ENCODE measurements at regions not wholly inside any gene's neighbourhood (a gene's known extent, or its start where the extent isn't known, plus 50 kb on each side); places are given as distances from the start of the nearest gene placed in this dataset.

- H3K27me3 Mint-ChIP-seq (ENCODE audit: insufficient read depth, low read depth, poor library complexity), result peaks cover 3% of the 10 kb centered on the region
- Histone ChIP-seq H3K27ac (ENCODE audit: low read depth) (no peak overlapping the region), H3K27me3 (ENCODE audit: insufficient read depth) (no peaks in the 10 kb centered on the region), H3K4me2 (no peak overlapping the region), H3K79me2 (replicated peaks; ENCODE audit: insufficient read depth) (no peaks in the 10 kb centered on the region), H2AFZ (no peak overlapping the region), H3K36me3 (ENCODE audit: insufficient read depth) (no peaks in the 10 kb centered on the region), H3F3A (replicated peaks; ENCODE audit: low read depth) (no peaks in the 10 kb centered on the region), H3K4me1 (ENCODE audit: insufficient read depth) (no peaks in the 10 kb centered on the region), H3K9me2 (ENCODE audit: insufficient read depth) (peaks cover 7% of the 10 kb centered on the region; the same call in 1 of the 2 replicates), H4K20me1 (replicated peaks; ENCODE audit: insufficient read depth) (no peaks in the 10 kb centered on the region), H3K4me3 (no peak overlapping the region)
- ATAC-seq, result no peak
- no peak for TF ChIP-seq EZH2 (IDR thresholded peaks at IDR 0.05; ENCODE audit: low read depth, unreplicated experiment)
- no peak for TF ChIP-seq REST (IDR thresholded peaks at IDR 0.05; ENCODE audit: unreplicated experiment)
- TF ChIP-seq CTCF (conservative IDR thresholded peaks at IDR 0.05; ENCODE audit: low read depth in 2 of 2), result no peak
- no peak for TF ChIP-seq ZNF331 (CRISPR knock-in tag; IDR thresholded peaks at IDR 0.05; ENCODE audit: low read depth)
- TF ChIP-seq POLR2AphosphoS5 (IDR thresholded peaks at IDR 0.05; ENCODE audit: low read depth), result no peak
- no peak for TF ChIP-seq EZH2phosphoT487 (IDR thresholded peaks at IDR 0.05; ENCODE audit: unreplicated experiment)
- TF ChIP-seq STAT1 (IDR thresholded peaks at IDR 0.05; ENCODE audit: unreplicated experiment), result no peak
- TF ChIP-seq, protein P1, sequence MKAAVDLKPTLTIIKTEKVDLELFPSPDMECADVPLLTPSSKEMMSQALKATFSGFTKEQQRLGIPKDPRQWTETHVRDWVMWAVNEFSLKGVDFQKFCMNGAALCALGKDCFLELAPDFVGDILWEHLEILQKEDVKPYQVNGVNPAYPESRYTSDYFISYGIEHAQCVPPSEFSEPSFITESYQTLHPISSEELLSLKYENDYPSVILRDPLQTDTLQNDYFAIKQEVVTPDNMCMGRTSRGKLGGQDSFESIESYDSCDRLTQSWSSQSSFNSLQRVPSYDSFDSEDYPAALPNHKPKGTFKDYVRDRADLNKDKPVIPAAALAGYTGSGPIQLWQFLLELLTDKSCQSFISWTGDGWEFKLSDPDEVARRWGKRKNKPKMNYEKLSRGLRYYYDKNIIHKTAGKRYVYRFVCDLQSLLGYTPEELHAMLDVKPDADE (IDR thresholded peaks at IDR 0.05), result no peak
- no peak for TF ChIP-seq ZNF114 (CRISPR knock-in tag; IDR thresholded peaks at IDR 0.05)
- TF ChIP-seq JUNB (IDR thresholded peaks at IDR 0.05; ENCODE audit: unreplicated experiment), result no peak
- TF ChIP-seq, protein P2, sequence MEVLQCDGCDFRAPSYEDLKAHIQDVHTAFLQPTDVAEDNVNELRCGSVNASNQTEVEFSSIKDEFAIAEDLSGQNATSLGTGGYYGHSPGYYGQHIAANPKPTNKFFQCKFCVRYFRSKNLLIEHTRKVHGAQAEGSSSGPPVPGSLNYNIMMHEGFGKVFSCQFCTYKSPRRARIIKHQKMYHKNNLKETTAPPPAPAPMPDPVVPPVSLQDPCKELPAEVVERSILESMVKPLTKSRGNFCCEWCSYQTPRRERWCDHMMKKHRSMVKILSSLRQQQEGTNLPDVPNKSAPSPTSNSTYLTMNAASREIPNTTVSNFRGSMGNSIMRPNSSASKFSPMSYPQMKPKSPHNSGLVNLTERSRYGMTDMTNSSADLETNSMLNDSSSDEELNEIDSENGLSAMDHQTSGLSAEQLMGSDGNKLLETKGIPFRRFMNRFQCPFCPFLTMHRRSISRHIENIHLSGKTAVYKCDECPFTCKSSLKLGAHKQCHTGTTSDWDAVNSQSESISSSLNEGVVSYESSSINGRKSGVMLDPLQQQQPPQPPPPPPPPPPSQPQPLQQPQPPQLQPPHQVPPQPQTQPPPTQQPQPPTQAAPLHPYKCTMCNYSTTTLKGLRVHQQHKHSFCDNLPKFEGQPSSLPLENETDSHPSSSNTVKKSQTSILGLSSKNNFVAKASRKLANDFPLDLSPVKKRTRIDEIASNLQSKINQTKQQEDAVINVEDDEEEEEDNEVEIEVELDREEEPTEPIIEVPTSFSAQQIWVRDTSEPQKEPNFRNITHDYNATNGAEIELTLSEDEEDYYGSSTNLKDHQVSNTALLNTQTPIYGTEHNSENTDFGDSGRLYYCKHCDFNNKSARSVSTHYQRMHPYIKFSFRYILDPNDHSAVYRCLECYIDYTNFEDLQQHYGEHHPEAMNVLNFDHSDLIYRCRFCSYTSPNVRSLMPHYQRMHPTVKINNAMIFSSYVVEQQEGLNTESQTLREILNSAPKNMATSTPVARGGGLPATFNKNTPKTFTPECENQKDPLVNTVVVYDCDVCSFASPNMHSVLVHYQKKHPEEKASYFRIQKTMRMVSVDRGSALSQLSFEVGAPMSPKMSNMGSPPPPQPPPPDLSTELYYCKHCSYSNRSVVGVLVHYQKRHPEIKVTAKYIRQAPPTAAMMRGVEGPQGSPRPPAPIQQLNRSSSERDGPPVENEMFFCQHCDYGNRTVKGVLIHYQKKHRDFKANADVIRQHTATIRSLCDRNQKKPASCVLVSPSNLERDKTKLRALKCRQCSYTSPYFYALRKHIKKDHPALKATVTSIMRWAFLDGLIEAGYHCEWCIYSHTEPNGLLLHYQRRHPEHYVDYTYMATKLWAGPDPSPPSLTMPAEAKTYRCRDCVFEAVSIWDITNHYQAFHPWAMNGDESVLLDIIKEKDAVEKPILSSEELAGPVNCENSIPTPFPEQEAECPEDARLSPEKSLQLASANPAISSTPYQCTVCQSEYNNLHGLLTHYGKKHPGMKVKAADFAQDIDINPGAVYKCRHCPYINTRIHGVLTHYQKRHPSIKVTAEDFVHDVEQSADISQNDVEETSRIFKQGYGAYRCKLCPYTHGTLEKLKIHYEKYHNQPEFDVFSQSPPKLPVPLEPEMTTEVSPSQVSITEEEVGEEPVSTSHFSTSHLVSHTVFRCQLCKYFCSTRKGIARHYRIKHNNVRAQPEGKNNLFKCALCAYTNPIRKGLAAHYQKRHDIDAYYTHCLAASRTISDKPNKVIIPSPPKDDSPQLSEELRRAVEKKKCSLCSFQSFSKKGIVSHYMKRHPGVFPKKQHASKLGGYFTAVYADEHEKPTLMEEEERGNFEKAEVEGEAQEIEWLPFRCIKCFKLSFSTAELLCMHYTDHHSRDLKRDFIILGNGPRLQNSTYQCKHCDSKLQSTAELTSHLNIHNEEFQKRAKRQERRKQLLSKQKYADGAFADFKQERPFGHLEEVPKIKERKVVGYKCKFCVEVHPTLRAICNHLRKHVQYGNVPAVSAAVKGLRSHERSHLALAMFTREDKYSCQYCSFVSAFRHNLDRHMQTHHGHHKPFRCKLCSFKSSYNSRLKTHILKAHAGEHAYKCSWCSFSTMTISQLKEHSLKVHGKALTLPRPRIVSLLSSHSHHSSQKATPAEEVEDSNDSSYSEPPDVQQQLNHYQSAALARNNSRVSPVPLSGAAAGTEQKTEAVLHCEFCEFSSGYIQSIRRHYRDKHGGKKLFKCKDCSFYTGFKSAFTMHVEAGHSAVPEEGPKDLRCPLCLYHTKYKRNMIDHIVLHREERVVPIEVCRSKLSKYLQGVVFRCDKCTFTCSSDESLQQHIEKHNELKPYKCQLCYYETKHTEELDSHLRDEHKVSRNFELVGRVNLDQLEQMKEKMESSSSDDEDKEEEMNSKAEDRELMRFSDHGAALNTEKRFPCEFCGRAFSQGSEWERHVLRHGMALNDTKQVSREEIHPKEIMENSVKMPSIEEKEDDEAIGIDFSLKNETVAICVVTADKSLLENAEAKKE (CRISPR knock-in tag; IDR thresholded peaks at IDR 0.05), result no peak
- TF ChIP-seq NANOG (IDR thresholded peaks at IDR 0.05; ENCODE audit: borderline replicate concordance), result no peak
- TF ChIP-seq CREB1 (CRISPR knock-in tag; IDR thresholded peaks at IDR 0.05; ENCODE audit: low read depth), result no peak
- no peaks in the 10 kb centered on the region for H3K36me3 Mint-ChIP-seq (ENCODE audit: low read depth)
- H3K4me1 Mint-ChIP-seq, result no peaks in the 10 kb centered on the region
- H3K4me3 Mint-ChIP-seq, result no peak overlapping the region
- H3K27ac Mint-ChIP-seq, result no peak overlapping the region
- no peak for DNase-seq (ENCODE audit: low spot score)
- no peaks in the 10 kb centered on the region for H3K9me3 Mint-ChIP-seq
Observed at GRCh38 chr2:217717646-217718045, 285.1 kb downstream of the TNS1 start.
